Lower lobe of right lung (tissue), 2 donors: ENCODE measurements at regions not wholly inside any gene's neighbourhood (a gene's known extent, or its start where the extent isn't known, plus 50 kb on each side); places are given as distances from the start of the nearest gene placed in this dataset.
"Not testable (repeated sequence)": the region's sequence is repeated elsewhere in the genome, so short reads cannot be mapped to it uniquely, and the experiment has no call there.

Experiments used
- ATAC-seq, 2 donors: fragments of 200-7000 bp; cut with Tn5 transposase; one replicate each; pipeline ENCODE4 v1.9.1; 2020 to 2022; ENCODE audit warnings: mild to moderate bottlenecking in 2 of 2, moderate library complexity in 2 of 2
- DNase-seq: peaks from one replicate; pipeline ENCODE4 v3.0.0-alpha.2; 2020
- H3K27ac ChIP-seq: fragments of 200-600 bp; one replicate; pipeline ENCODE4 v1.8.0; 2022
- H3K27me3 ChIP-seq: fragments of 200-600 bp; one replicate; pipeline ENCODE4 v1.8.0; 2022; ENCODE audit warnings: low read depth
- H3K36me3 ChIP-seq: fragments of 200-600 bp; one replicate; pipeline ENCODE4 v1.8.0; 2022; ENCODE audit warnings: mild to moderate bottlenecking
- H3K4me1 ChIP-seq: fragments of 200-600 bp; one replicate; pipeline ENCODE4 v1.8.0; 2022
- H3K4me3 ChIP-seq: fragments of 200-600 bp; one replicate; pipeline ENCODE4 v1.8.0; 2022; ENCODE audit warnings: mild to moderate bottlenecking
- H3K9me3 ChIP-seq: fragments of 200-600 bp; one replicate; pipeline ENCODE4 v1.8.0; 2022
- intact Hi-C: fragments of 100-400 bp; cut with DNase I; formaldehyde crosslinking; loops from one replicate; pipeline ENCODE4 v1.11.0; 2022
- donor health status: DM: no; HTN: yes; CAD: no; lungs with severe emphysema.

DNA sequence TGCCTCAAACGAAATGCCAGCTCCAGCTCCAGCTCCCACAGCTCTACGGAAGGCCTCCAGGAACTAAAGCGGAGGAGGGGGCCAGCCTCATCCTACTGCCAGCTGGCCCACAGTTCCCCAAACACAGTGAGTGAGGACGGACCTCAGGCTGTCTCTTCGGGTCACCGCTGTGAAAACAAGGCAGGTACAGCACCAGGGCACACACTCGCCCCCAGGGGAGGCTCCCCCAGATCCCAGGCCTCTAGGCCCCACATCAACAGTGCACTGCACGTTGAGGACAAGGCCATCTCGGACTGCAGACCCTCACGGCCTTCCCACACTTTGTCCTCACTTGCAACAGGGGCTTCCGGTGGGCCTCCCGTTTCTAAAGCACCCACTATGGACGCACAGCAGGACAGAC, 95.0 kb downstream of the GTF2H2C_2 start:
- H3K4me3 ChIP-seq, H3K9me3 ChIP-seq, ATAC-seq, H3K36me3 ChIP-seq, H3K27ac ChIP-seq, intact Hi-C loops, H3K27me3 ChIP-seq, H3K4me1 ChIP-seq: not testable (repeated sequence)
- peak; percentile 14 for DNase-seq

DNA sequence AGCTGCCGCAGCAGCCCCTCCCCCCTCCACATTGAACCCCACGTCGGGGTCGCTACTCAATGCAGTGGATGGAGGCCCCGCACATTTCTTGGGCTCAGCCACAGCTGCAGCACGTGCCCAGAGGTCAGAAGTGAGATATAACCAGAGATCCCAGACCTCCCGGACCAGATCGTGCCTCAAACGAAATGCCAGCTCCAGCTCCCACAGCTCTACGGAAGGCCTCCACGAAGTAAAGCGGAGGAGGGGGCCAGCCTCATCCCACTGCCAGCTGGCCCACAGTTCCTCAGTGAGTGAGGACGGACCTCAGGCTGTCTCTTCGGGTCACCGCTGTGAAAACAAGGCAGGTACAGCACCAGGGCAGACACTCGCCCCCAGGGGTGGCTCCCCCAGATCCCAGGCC, 95.6 kb downstream of the GTF2H2C_2 start:
- H3K9me3 ChIP-seq, H3K4me1 ChIP-seq, H3K36me3 ChIP-seq, H3K4me3 ChIP-seq, H3K27me3 ChIP-seq, H3K27ac ChIP-seq, intact Hi-C loops, ATAC-seq: not testable (repeated sequence)
- DNase-seq: peak; percentile 36
